Gastrocnemius medialis (tissue), 4 donors: ENCODE measurements at regions not wholly inside any gene's neighbourhood (a gene's known extent, or its start where the extent isn't known, plus 50 kb on each side); places are given as distances from the start of the nearest gene placed in this dataset.

ENCODE experiments used
- POLR2A ChIP-seq, 2 donors: fragments of 450-650 bp; IDR thresholded peaks; one replicate each; pipeline ENCODE4 v1.6.1; 2017; ENCODE audit warnings: antibody characterized with exemption in 2 of 2, mild to moderate bottlenecking in 2 of 2, moderate library complexity in 2 of 2
- TF ChIP-seq, protein P1 (sequence below), 5 experiments: fragments of 450-650 bp in 3 of 5; fragments of 200-600 bp in 2 of 5; sonication (generic) in 2 of 5; IDR thresholded peaks in 4 of 5; conservative IDR thresholded peaks in 1 of 5; 1 replicate in 4 of 5; 2 replicates in 1 of 5; pipeline ENCODE4 v1.5.1; 2016 to 2019; ENCODE audit warnings: antibody characterized with exemption in 5 of 5, mild to moderate bottlenecking in 3 of 5, moderate library complexity in 3 of 5

DNA sequence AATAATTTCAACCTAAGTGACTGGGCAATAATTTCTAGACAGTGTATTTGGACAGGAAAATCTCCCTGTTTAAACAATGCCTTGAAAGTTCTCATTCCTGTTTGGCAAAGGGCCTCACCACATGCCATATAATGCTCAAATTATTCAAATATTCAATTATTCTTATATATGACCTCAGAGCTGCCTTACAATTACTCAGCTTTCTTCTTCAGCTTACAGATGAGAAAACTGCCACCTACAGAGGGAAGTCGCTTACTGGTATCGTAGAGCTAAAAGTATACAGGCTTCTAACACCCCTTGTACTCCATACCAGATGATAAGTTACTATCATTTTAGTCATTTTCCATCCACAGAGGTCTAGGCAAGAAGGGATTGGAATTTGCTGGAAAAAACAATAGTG, 830.3 kb downstream of the BRINP1 start:
- TF ChIP-seq, protein P1, sequence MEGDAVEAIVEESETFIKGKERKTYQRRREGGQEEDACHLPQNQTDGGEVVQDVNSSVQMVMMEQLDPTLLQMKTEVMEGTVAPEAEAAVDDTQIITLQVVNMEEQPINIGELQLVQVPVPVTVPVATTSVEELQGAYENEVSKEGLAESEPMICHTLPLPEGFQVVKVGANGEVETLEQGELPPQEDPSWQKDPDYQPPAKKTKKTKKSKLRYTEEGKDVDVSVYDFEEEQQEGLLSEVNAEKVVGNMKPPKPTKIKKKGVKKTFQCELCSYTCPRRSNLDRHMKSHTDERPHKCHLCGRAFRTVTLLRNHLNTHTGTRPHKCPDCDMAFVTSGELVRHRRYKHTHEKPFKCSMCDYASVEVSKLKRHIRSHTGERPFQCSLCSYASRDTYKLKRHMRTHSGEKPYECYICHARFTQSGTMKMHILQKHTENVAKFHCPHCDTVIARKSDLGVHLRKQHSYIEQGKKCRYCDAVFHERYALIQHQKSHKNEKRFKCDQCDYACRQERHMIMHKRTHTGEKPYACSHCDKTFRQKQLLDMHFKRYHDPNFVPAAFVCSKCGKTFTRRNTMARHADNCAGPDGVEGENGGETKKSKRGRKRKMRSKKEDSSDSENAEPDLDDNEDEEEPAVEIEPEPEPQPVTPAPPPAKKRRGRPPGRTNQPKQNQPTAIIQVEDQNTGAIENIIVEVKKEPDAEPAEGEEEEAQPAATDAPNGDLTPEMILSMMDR (IDR thresholded peaks at IDR 0.05 in 4 of 5, conservative IDR thresholded peaks at IDR 0.05 in 1 of 5): no peak
- no peak for TF ChIP-seq POLR2A (IDR thresholded peaks at IDR 0.05)
